Right lobe of liver (tissue), 6 donors: ENCODE measurements at regions not wholly inside any gene's neighbourhood (a gene's known extent, or its start where the extent isn't known, plus 50 kb on each side); places are given as distances from the start of the nearest gene placed in this dataset.
A peak's percentile ranks its signal among the peaks of the same experiment; 100 is the strongest.

ENCODE experiments used
- ATAC-seq, 4 donors: fragments of 200-7000 bp; cut with Tn5 transposase; one replicate each; pipeline ENCODE4 v1.9.1; 2020; ENCODE audit warnings: mild to moderate bottlenecking in 4 of 4, moderate library complexity in 4 of 4
- DNase-seq, 3 donors: peaks; one replicate each; pipeline ENCODE4 v3.0.0-alpha.2; 2020
- H3K27ac ChIP-seq, 3 donors: fragments of 200-600 bp; one replicate each; pipeline ENCODE4 v1.8.0; 2022
- H3K27me3 ChIP-seq, 2 donors: fragments of 200-600 bp; one replicate each; pipeline ENCODE4 v1.8.0; 2022
- H3K36me3 ChIP-seq, 4 donors: fragments of 200-600 bp; sonication (generic) in 1 of 4; one replicate each; pipeline versions ENCODE4 v1.5.1 to v1.8.0; 2017 to 2022; ENCODE audit warnings: control low read depth in 1 of 4
- H3K4me1 ChIP-seq, 4 donors: fragments of 200-600 bp; sonication (generic) in 1 of 4; one replicate each; pipeline versions ENCODE4 v1.5.1 to v1.8.0; 2017 to 2022; ENCODE audit warnings: control low read depth in 1 of 4
- H3K4me3 ChIP-seq, 3 donors: fragments of 200-600 bp; one replicate each; pipeline ENCODE4 v1.8.0; 2022
- H3K9me3 ChIP-seq, 4 donors: fragments of 200-600 bp; sonication (generic) in 1 of 4; one replicate each; pipeline versions ENCODE4 v1.5.1 to v1.8.0; 2017 to 2022; ENCODE audit warnings: control low read depth in 1 of 4
- CTCF ChIP-seq, 4 donors: fragments of 200-600 bp in 3 of 4; fragments of 450-650 bp in 1 of 4; IDR thresholded peaks; one replicate each; pipeline versions ENCODE4 v1.5.1 to v1.8.0; 2016 to 2022; ENCODE audit warnings: antibody characterized with exemption in 4 of 4, mild to moderate bottlenecking in 2 of 4
- POLR2A ChIP-seq: fragments of 450-650 bp; IDR thresholded peaks from one replicate; pipeline ENCODE4 v1.6.1; 2017; ENCODE audit warnings: antibody characterized with exemption, mild to moderate bottlenecking
- WGBS: methylation state at CpG from one replicate; pipeline ENCODE4 v1.1.6; 2018; ENCODE audit warnings: low coverage, low lambda C conversion rate; ENCODE audit not compliant: insufficient coverage; ENCODE audit errors: missing lambda C conversion rate; 5-methylcytosine and 5-hydroxymethylcytosine counted together
- intact Hi-C, 2 donors: fragments of 100-400 bp; cut with DNase I; formaldehyde crosslinking; loops; one replicate each; pipeline versions ENCODE4 v1.11.2 to v1.14.1; 2022
- donor health status: DM: no; HTN: yes; CAD: no.
- donor health status: DM: no; HTN: no; CAD: no.
- donor health status: DM: no; HTN: no; CAD: no.
- donor health status: DM: no; HTN: yes; CAD: no.
- donor health status: DM: no; HTN: yes; CAD: no.

- WGBS = 92% methylated on average over 2 of the region's 2 CpGs
- H3K4me1 ChIP-seq = peaks cover 0 to 24% (median 8%) of the 10 kb centered on the region in 4 donors
- TF ChIP-seq CTCF (IDR thresholded peaks at IDR 0.05) (no peak), POLR2A (no peak)
Observed at GRCh38 chr2:211251016-211251415, 694.6 kb downstream of the CPS1 start.

GRCh38 chr2:211258646-211259335 lies 702.4 kb downstream of the CPS1 start:
- Histone ChIP-seq H3K9me3 (no peaks in the 10 kb centered on the region), H3K27ac (no peak overlapping the region), H3K4me3 (no peak overlapping the region), H3K27me3 (no peaks in the 10 kb centered on the region), H3K36me3 (no peaks in the 10 kb centered on the region), H3K4me1 (no peaks in the 10 kb centered on the region)
- intact Hi-C loops = no loop called here
- no peak for ATAC-seq
- 56% methylated on average over 1 of the region's 1 CpG for WGBS
- no peak for DNase-seq
- no peak for TF ChIP-seq CTCF (IDR thresholded peaks at IDR 0.05)
- no peak for TF ChIP-seq POLR2A

More at GRCh38 chr2:211251016-211251415, 694.6 kb downstream of the CPS1 start:
- Histone ChIP-seq H3K27ac (no peak overlapping the region), H3K36me3 (no peaks in the 10 kb centered on the region), H3K4me3 (no peak overlapping the region), H3K9me3 (no peaks in the 10 kb centered on the region), H3K27me3 (no peaks in the 10 kb centered on the region)
- no peak for ATAC-seq
- intact Hi-C loops = no loop called here
- no peak for DNase-seq

- DNase-seq (no peak), ATAC-seq (no peak)
- H3K4me1 ChIP-seq = no peaks in the 10 kb centered on the region
- intact Hi-C loops = no loop called here
- H3K4me3 ChIP-seq = no peak overlapping the region
- H3K27ac ChIP-seq = no peak overlapping the region
- no peaks in the 10 kb centered on the region for H3K9me3 ChIP-seq
- H3K36me3 ChIP-seq = no peaks in the 10 kb centered on the region
- no peaks in the 10 kb centered on the region for H3K27me3 ChIP-seq
- TF ChIP-seq POLR2A = no peak
- TF ChIP-seq CTCF (IDR thresholded peaks at IDR 0.05) = no peak
- 45% methylated on average over 4 of the region's 4 CpGs for WGBS
Observed at GRCh38 chr2:211259831-211260476, 703.6 kb downstream of the CPS1 start.

GRCh38 chr2:211270257-211270656 lies 713.9 kb downstream of the CPS1 start:
- Histone ChIP-seq H3K9me3 (no peaks in the 10 kb centered on the region), H3K4me3 (no peak overlapping the region), H3K4me1 (no peaks in the 10 kb centered on the region), H3K27ac (no peak overlapping the region), H3K36me3 (no peaks in the 10 kb centered on the region), H3K27me3 (no peaks in the 10 kb centered on the region)
- ATAC-seq (peak; percentile 54 to 76 (median 68)), DNase-seq (no peak)
- 18% methylated on average over 1 of the region's 1 CpG for WGBS
- intact Hi-C loops = no loop called here
- TF ChIP-seq CTCF (IDR thresholded peaks at IDR 0.05) = no peak
- no peak for TF ChIP-seq POLR2A
